Germinal center (tissue), 1 donor: ENCODE measurements at regions not wholly inside any gene's neighbourhood (a gene's known extent, or its start where the extent isn't known, plus 50 kb on each side); places are given as distances from the start of the nearest gene placed in this dataset.

Experiments
- DNase-seq: peaks from one replicate; pipeline ENCODE4 v3.0.0; 2012; ENCODE audit warnings: mixed read lengths, low spot score

DNA sequence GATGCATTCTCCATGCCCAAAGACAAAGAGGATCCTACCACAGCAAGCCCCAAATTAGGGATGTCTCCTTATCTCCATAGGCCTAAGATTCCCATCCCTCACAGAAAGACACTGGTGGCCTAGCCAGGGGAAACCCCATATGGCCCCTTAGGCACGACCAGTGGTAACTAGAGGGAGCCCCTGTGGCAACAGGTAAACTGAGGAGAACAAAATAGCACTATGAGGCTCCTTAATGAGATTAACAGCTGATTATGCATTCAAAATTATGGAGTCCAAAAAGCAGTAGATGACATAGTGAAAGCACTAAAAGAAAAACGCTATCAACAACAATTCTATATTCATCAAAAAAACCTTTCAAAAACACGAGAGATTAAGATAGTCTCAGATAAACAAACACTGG, 234.0 kb downstream of the DIRAS2 start:
- no peak for DNase-seq

DNA sequence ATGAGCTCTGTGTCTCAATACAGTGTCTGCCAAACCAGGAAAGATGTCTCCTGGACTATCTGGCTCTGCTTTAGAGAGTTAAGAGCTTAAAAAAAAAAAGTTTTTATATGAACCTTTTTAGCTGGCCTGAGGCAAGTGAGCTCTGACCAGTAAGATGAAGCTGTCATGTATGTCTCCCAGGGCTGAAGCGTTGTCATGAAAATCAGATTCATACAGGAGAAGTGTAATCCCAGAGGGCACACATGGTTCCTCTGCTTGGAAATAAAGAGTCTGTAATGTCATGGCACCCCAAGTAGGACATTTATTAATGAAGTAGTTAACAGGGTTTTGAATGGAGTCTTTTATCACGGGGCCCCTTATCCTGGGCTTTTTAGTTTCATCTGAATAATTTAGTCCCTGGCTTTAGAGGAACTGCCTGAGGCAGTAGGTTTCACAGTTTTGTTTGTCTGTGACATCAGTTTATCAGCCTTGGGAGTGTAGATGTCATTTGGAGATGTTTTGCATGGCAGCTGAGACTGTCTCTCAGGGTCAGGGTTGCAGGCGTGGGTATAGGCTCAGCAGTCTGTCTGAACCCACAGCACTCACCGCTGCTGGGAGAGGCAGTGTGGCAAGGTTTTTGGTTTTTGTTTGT, 223.3 kb downstream of the DIRAS2 start:
- no peak for DNase-seq

DNA sequence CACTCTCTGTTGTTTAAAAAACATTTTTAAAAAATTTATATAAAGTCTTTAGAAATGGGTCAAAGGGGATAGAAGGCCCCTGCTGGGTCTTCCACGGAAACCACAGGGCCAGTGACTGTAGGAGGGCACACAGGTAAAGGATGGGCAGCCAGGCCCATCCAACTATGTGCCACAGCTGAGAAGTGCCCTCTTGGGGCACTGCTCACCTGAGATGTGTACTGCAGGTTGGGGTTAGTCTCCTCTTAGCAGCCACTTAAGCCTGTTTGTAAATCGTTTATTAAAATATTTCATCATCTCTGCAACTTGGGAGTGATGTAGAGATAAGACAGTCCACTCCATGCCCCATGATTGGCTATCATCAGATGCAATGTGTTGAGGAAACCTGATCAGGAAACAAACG, 222.4 kb downstream of the DIRAS2 start:
- no peak for DNase-seq

DNA sequence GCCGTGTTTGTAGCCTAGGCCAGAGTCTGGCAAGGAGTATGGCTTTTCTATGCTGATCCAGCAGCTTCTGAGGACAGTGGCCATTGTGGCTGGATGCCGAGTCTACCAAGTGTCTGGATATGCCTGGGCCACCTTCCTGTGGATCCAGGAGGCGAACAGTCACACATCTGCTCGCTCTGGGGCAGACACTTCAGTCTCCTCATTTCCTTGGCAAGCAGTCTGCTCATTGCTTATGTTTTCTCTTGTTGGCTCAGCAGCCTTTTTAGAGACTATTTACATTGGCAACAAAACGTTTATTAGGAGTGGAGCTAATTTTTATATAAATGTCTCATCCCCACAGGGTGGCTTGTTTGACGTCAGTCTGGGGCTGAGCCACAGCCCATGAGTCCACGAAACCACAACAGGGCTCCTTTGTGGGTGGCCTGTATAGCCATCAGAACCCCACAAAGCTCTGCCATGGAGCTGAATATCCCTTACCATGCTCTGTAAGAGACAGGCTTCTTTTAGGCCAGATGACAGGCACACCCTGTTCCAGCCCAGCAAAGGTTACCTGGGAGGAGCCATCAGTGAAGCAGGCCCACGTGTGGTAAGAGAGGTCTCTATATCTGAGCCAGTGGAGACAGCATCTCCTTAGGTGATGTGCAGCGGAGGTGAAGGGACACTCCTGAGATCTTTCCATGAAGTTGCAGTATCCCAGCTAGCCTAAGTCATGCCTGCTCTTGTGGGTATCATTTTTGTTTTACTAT, 221.7 kb downstream of the DIRAS2 start:
- DNase-seq = no peak

DNA sequence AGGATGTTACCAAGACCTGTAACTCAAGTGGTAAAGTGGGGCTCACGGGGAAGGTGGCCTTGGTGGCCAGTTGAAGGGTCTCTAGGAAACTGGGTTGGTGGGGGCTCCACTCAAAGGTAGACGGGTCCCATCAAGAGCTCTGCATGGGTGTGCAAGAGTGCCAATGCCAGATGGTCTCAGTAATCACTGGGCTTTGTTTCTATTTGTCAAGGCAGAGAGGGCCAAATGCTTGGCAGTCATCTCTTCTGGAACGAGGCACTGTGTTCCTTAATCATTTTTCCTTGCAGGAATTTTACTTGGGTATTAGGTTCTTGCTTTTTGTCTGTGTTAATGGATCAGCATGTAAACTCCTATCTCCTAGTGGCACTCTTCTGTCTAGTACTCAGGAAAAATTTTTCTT, 220.8 kb downstream of the DIRAS2 start:
- DNase-seq = no peak

DNA sequence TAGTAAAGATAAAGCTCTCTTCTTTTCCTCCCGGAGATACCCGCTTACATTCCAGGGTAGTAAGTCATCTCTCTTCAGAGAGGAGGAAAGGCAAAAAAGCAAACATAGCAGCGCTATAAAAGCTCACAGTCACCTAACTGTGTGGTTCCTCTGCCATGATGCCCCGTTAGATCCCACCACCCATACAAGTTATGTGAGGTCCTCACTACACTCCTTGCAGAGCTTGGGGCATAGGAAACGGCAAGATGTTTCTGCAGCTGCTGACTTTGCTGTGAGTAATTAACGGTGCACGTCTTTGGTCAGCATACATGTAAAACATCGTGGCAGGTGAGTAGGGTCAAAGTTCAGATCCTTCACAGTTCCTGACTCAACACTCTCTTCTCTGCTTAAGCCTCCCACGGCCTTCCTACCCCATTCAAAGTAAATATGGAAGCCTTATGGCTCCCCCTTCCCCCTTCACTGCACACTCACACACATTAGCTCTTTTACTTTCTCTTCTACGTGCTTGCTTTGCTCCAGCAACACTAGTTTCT, 218.9 kb downstream of the DIRAS2 start:
- DNase-seq = no peak

DNA sequence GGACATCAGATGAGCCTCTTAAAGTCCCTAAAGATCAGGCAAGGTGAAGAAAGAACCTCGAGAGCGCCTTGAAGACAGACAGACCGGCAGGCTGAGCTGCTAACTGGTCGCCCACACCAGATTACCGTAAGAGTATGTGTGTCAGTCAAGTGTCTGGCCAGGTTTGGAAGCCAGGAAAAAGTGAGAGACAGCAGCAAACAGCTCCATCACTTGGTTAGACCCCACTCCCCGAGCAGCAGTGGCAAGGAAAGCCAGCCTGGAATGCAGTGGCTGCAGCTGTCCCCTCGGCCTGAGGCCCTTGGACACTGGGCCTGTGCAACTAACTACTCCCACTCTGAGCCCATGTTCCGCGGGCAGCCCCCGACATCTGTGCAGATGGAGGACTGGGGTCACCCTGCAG, 214.1 kb downstream of the DIRAS2 start:
- no peak for DNase-seq

DNA sequence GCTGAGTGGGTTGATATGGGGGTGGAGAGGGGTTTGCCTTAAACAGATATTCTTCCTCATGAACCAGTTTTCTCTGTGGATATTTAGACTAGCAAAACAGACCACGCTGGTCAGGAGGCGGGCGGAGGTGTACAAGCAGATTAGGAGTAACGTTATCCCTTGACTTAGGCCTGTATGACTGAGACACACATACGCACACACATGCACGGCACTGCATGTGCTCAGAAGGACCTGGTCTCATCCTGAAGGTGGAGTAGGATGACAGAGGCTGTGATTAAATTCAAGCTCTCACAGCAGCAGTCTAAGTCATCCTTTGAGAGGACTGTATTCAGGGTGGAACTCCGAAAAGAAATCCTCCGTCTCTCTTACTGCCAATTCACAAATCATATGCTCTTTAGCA, 209.7 kb downstream of the DIRAS2 start:
- DNase-seq = no peak

DNA sequence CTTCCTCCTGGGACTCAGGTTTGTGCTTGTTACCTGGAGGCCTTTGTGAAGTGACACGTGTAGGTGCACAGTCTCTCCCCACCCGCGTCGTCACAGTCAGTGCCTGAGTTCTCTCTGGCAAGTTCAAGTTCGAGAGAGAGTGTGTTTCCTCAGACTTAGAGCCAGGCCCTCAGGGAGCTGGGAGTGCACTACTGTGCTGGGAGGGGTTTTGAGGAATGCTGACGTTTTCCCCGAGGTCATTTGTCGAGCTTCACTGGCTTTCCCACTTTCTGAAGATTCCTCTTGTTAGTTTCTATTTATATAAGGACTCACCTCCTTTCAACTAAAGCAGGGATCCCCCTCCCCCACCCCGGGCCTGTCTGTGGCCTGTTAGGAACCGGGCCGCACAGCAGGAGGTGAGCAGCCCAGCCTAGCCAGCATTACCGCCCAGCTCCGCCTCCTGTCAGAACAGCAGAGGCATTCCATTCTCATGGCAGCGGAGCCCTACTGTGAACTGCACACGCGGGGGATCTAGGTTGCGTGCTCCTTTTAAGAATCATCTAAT, 209.2 kb downstream of the DIRAS2 start:
- DNase-seq = no peak

DNA sequence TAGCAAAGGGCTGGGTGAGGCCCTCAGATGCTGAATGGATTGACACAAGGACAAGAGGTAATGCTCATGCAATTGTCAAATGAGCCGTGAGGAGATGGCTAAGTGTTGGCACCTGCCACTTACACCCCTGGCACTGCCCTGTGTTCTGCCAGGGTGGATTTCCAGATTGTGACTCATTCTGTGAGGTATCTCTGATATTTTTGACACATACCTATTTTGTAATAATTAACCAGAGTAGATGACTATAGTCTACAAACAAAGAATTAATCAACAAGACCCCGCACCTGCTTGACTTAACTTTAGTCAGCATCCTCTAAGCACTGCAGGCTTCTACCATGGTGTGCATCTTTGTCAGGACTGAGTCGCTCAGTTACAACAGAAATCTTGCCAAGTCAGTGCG, 200.8 kb downstream of the DIRAS2 start:
- no peak for DNase-seq

DNA sequence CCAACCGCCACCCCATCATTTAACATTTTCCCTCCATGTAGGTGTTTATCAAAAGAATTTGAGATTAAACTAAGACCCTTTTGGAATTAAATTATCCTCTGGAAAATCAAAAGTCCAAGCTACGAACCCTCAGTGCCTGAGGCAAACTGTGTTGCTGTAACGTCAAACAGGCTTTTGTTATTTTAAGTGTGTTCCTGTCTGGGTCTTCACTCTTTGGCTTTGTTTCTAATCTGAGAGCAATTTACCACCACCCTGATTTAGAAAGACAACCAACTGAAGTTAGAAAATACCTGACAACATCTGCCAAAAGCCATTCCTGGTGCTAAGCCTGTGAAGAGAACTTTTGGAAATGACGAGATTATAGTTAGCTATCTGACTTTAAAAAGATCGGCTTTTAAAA, 199.9 kb downstream of the DIRAS2 start:
- DNase-seq = no peak

DNA sequence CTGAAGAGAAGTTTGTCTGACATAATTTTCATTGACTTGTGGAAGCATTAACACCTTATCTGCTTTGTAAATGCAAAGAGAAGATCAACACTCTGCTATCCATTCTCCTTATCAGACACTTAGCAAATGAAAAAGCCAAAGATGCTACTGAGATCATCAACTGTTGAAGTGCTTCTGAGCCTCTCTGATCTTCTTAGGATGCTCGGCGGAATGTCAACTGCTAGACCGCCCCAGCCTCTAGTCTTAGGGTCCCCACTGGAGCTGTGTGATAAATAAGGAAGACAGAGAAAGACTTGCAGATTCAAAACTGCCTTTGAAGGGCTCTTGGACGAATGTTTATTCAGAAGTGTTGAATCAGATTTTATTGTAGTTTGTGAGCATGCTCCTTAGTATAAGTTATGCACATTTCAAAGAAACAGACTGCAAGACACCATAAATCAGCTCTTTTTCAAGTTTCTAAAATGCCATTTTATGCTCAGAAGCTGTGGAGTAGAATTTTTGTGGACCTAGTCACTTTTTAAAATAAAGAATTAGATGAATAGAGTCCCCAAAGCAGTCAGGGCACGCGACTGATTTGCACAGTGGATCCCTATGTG, 197.9 kb downstream of the DIRAS2 start:
- DNase-seq = no peak

DNA sequence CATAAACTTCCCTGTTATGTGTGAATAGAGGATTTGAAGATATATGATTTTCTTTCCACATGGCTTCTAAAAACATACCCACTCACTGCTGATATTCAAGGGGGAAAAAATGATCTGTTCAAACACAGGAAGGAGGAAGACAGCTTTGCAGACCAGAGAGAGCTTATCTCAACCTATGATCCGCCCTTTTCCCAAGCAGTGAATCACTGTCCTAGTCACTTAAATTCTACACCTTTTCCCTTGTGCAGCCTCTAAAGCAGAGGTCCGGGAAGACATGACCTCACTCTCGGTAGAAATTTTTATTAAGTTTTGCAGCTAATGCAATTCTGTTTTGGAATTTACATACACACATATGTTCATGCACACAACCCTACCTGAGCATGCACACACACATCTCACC, 197.2 kb downstream of the DIRAS2 start:
- no peak for DNase-seq

DNA sequence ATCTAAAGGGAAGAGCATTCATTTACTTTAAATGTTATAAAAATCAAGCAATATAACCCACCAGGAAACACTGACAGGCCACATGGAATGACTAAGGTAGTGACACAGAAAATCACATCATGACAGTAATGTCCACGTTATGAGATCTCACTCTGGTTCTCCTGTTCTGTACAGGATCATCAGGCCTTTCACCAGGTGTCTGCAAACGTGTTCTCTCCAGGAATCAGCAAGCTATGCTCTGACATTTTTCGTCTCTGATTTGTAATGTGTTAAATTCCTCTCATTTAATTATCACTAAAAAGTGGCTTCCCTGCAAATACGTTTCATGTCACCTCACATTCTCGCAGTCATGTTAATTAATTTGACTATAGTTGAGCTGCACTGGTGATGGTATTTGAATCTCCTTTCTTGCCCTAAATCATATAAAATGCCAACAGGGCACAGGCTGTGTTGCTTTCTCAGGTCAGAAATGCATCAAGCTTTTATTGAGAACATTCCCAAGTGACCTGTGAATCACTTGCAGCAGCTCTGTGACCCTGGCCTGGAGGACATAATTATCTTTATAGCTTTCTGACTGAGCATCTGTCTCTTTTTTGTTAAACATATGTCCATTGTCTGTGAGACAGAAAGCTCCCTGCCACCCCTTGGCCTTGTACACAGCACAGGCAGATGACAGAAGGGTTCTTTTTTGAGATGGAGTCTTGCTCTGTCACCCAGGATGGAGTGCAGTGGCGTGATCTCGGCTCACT, 196.2 kb downstream of the DIRAS2 start:
- DNase-seq = no peak

DNA sequence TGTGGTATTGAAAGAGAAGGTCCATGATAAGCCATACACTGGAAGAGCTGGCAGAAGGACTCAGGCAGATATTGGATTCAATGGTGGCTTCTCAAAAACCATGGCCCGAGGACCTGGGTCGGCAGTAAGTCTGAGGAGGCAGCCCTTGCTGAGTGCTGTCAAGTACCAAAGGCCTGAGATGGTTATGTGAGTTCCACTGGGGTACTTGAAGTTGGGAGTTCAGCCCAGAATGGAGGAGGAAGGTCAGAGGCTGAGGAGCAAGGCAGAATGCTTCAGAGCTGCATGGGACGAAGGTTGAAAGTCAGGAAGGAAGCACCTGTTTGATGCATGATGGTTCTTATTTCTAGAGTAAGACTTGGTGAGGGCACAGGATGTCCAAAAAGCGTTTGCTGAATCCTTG, 194.9 kb downstream of the DIRAS2 start:
- DNase-seq = no peak

DNA sequence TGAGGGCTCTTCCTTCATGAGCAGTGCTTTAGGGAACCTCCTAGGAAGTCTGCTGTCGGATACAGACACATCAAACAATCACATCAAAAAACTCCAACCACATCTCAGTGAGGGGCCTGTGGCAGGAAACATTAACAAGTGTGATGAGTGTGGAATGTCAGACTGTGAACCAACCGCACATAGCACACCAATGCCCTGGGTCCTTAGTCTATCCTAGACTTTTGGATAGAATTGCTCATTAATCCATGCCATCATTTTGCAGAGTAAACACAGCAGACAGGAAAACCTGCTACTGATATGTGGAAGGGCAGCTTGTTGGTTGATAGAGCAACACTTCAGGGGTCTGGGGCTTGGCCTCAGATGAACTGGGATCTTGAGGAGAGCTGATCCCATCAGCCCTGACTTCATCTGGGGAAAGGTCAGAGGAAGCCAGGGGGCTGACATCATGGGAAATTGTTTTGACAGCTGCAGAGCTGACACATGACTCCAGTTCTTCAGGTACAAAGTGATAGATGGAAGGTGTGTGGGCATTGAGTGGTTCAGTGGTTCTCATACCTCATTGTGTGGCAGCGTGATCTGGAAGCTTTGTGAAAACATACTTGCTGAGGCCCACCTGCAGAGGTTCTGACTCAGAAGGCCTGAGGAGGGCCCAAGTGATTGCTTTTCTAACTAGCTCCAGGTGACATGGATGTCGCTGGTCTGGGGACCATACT, 193.3 kb downstream of the DIRAS2 start:
- DNase-seq = no peak

DNA sequence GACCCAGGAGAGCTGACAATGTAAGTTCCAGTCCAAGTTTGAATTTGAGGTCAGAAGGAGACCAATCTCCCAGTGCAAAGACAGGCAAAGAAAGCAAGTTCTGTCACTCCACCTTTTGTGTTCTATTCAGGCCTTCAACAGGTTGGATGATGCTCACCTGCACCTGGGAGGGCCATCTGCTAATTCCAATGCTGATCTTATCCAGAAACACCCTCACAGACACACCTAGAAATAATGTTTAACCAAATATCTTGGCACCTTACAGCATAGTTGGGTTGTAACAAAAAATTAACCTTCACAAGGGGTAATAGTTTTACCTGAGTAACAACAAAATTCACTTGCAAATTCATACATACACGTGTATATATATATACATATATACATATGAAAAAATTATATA, 190.8 kb downstream of the DIRAS2 start:
- DNase-seq = no peak

DNA sequence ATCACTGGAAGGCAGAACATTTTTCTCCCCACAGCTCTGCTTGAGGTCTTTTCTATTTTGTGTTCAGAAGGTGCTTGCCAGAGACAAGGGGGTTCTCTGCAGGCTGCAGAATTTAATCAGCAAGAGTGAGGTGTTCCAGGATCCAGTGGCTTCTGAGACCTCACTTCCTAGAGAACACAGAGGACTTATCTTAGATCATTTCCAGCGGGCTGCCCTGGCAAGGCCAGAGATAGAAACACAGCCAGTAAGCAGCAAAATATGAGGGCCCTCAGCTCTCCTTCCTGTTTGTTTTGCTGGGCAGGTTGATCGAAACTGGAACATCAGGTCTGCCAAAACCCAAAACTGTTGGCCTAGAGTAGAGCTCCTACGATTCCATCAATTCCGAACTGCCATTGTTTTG, 187.3 kb downstream of the DIRAS2 start:
- no peak for DNase-seq

DNA sequence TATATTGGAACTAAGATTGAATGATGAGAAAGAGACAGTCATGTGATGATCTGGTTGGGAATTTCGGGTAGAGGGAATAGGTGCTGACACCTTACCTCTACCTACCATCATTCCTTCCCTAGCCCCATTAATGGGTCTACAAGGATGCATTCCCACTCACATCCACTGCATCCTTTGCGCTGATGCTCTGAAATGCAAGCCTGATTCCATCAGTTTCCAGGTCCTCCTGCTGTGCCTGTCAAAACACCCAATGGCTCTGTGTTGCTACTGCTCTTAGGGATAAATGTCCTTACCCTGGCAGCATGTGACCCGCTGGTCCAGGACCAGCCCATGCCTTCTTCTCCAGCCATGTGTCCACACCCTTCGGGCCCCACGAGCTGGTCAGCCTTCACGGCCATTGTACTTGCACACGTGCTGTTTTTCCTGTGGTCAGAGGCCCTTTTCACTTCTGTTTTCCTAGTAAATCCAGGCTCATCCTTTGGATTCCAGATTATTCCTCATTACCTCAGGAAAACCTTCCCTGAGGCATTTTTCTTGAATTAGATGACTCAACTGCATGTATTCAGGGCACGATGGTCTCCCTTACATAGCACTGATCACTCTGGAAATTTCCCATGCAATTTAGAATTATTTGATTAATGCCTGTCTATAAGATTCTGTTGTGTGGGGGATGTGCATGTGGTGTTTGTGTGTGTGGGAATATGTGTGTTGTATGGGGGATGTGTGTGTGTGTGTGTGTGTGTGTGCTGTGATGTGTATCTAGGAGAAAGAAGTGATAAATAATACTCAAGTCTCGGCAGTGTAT, 185.0 kb downstream of the DIRAS2 start:
- DNase-seq = no peak

DNA sequence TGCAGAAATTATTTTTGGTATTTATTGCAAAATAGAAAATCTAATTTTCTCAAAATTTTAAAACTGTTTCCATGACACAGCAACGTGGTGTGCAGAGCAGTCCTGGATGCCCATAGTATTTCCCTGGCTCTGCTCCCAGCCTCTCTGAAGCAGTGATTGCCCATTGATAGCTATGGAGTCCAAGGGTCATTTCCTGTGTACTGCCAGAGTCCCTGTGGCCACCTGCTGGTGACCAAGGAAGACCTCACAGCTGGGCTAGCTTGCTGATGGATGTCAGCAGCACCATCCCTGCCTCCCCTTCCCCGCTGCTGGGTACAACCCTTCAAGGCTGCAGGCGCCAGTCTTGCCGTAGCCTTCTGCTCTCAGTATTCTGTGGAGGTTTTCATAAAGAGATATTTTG, 184.1 kb downstream of the DIRAS2 start:
- no peak for DNase-seq

DNA sequence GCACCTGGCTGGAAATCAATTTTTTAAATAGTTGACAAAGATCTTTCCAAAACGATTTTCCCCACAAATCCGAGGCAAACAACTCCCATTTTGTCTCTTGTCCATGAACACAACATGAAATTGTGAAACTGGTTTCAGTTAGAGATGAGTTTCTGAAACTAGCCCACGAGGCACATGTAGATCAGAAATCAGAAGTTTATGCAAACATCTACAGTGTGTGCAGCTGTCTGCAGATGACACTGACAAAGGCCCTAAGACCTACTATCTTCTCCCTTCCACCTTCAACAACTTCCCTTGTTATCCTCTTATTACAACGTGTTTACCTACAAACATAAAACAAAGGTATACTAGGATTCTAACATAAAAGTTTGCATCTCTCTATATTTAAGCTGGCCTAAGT, 183.3 kb downstream of the DIRAS2 start:
- DNase-seq = no peak
